HepG2 (cell line): ENCODE measurements at regions not wholly inside any gene's neighbourhood (a gene's known extent, or its start where the extent isn't known, plus 50 kb on each side); places are given as distances from the start of the nearest gene placed in this dataset.

Experiments
- ATAC-seq: fragments of 200-7000 bp; cut with Tn5 transposase; 3 replicates; pipeline ENCODE4 v1.9.1; 2020; ENCODE audit warnings: mild to moderate bottlenecking, moderate library complexity
- BruUV-seq: library from RNA; stranded (reverse); fragments of 400-500 nt; replicated peaks from 2 replicates; lab custom pipeline; 2021; lab: Mats Ljungman, UMichigan
- CTCF ChIA-PET: fragments of 300-600 bp; formaldehyde crosslinking; extraction: SDS; loops from one replicate; lab custom pipeline; 2021; ENCODE audit warnings: low total read pairs, inconsistent platforms, low intra/inter-chr PET ratio; lab: Yijun Ruan, JAX
- POLR2A ChIA-PET: fragments of 350-600 bp; sonication (Branson Sonifier 250); formaldehyde crosslinking; loops from one replicate; lab custom pipeline; 2020; ENCODE audit warnings: antibody characterized with exemption, inconsistent platforms; lab: Yijun Ruan, JAX
- DNase-seq: peaks from one replicate; pipeline ENCODE4 v3.0.0-alpha.2; 2015; ENCODE audit warnings: low spot score
- FAIRE-seq: peaks from 3 replicates; lab custom pipeline; 2011; peaks lifted over from hg19 to GRCh38; lab: Jason Lieb, UNC
- H2AFZ ChIP-seq: one replicate; pipeline ENCODE4 v1.6.1; 2011; ENCODE audit warnings: low read length, inconsistent platforms
- H3K27ac ChIP-seq: fragments of 300-600 bp; 3 replicates; pipeline ENCODE4 v1.8.0; 2011; ENCODE audit warnings: mixed run types, mild to moderate bottlenecking, mixed read lengths, low read length, inconsistent platforms; ENCODE audit not compliant: insufficient read depth; ENCODE audit errors: extremely low read length
- H3K27me3 ChIP-seq, 2 experiments: fragments of 200-600 bp in 1 of 2; 2 replicates in 1 of 2; 3 replicates in 1 of 2; pipeline versions ENCODE4 v1.6.0 to v1.8.0; 2011; ENCODE audit warnings: low read length in 2 of 2, mild to moderate bottlenecking in 2 of 2, moderate library complexity in 2 of 2, inconsistent platforms in 1 of 2; ENCODE audit not compliant: insufficient read depth in 2 of 2, control insufficient read depth in 1 of 2
- H3K36me3 ChIP-seq, 2 experiments: fragments of 200-600 bp in 1 of 2; replicated peaks in 1 of 2; 2 replicates in 1 of 2; 3 replicates in 1 of 2; pipeline versions ENCODE4 v1.5.1 to v1.8.0; 2011; ENCODE audit warnings: low read length in 2 of 2, inconsistent platforms in 1 of 2; ENCODE audit not compliant: insufficient read depth in 2 of 2, control insufficient read depth in 1 of 2
- H3K4me1 ChIP-seq: 2 replicates; pipeline ENCODE4 v1.5.1; 2012; ENCODE audit warnings: low read length, inconsistent platforms; ENCODE audit not compliant: insufficient read depth
- H3K4me2 ChIP-seq: 2 replicates; pipeline ENCODE4 v1.6.0; 2011; ENCODE audit warnings: low read depth, low read length, inconsistent platforms
- H3K4me3 ChIP-seq, 3 experiments: fragments of 200-600 bp in 1 of 3; sonication (generic), shearing (Covaris generic) in 1 of 3; replicated peaks in 1 of 3; 2 replicates each; pipeline ENCODE4 v1.5.1; 2011 to 2016; ENCODE audit warnings: low read length in 3 of 3, inconsistent platforms in 2 of 3, low read depth in 2 of 3, mild to moderate bottlenecking in 2 of 3, control low read depth in 1 of 3, mixed read lengths in 1 of 3; ENCODE audit not compliant: insufficient read depth in 1 of 3
- H3K79me2 ChIP-seq: one replicate; pipeline ENCODE4 v1.6.1; 2011; ENCODE audit warnings: low read length, inconsistent platforms; ENCODE audit not compliant: insufficient read depth
- H3K9ac ChIP-seq: 2 replicates; pipeline ENCODE4 v1.6.0; 2011; ENCODE audit warnings: mild to moderate bottlenecking, low read depth, low read length, inconsistent platforms; ENCODE audit not compliant: insufficient read depth
- H3K9me3 ChIP-seq: 2 replicates; pipeline ENCODE4 v1.5.1; 2012; ENCODE audit warnings: mild to moderate bottlenecking, low read length
- H4K20me1 ChIP-seq: 2 replicates; pipeline ENCODE4 v1.6.0; 2011; ENCODE audit warnings: inconsistent platforms, mild to moderate bottlenecking, low read length, moderate library complexity; ENCODE audit not compliant: insufficient read depth
- AKAP8 ChIP-seq: sonication (generic); formaldehyde crosslinking; IDR thresholded peaks from 2 replicates; pipeline ENCODE4 v1.5.1; 2020; ENCODE audit warnings: mild to moderate bottlenecking, missing genetic modification reagents
- NAIF1 ChIP-seq: sonication (generic); formaldehyde crosslinking; IDR thresholded peaks from 2 replicates; pipeline ENCODE4 v1.5.0; 2020; ENCODE audit warnings: mild to moderate bottlenecking, missing genetic modification reagents, borderline replicate concordance
- NPAS2 ChIP-seq: sonication (generic); formaldehyde crosslinking; IDR thresholded peaks from 2 replicates; pipeline ENCODE4 v1.8.0; 2022; ENCODE audit warnings: mild to moderate bottlenecking, missing genetic modification reagents, borderline replicate concordance
- SALL1 ChIP-seq: sonication (generic); formaldehyde crosslinking; IDR thresholded peaks from 2 replicates; pipeline ENCODE4 v1.8.0; 2022; ENCODE audit warnings: mild to moderate bottlenecking, missing genetic modification reagents
- SIX1 ChIP-seq: sonication (generic); formaldehyde crosslinking; IDR thresholded peaks from 2 replicates; pipeline ENCODE4 v1.4.0; 2020; ENCODE audit warnings: missing genetic modification reagents, borderline replicate concordance
- SNAPC2 ChIP-seq: sonication (generic); formaldehyde crosslinking; IDR thresholded peaks from 2 replicates; pipeline ENCODE4 v1.8.1; 2022; ENCODE audit warnings: mild to moderate bottlenecking, missing genetic modification reagents
- ZNF138 ChIP-seq: sonication (generic); formaldehyde crosslinking; IDR thresholded peaks from 2 replicates; pipeline ENCODE4 v1.5.0; 2020; ENCODE audit warnings: mild to moderate bottlenecking, low read depth, missing genetic modification reagents
- ZNF180 ChIP-seq: sonication (generic); formaldehyde crosslinking; IDR thresholded peaks from 2 replicates; pipeline ENCODE4 v1.4.0; 2020; ENCODE audit warnings: low read depth, missing genetic modification reagents, borderline replicate concordance
- ZNF253 ChIP-seq: sonication (generic); formaldehyde crosslinking; IDR thresholded peaks from 2 replicates; pipeline ENCODE4 v1.8.0; 2022; ENCODE audit warnings: mild to moderate bottlenecking, missing genetic modification reagents, borderline replicate concordance
- ZNF451 ChIP-seq: sonication (generic); formaldehyde crosslinking; IDR thresholded peaks from 2 replicates; pipeline ENCODE4 v1.5.0; 2020; ENCODE audit warnings: mild to moderate bottlenecking, missing genetic modification reagents
- ZNF713 ChIP-seq: sonication (generic); formaldehyde crosslinking; IDR thresholded peaks from 2 replicates; pipeline ENCODE4 v1.4.0; 2020; ENCODE audit warnings: mild to moderate bottlenecking, missing genetic modification reagents
- ZSCAN25 ChIP-seq: sonication (generic); formaldehyde crosslinking; IDR thresholded peaks from 2 replicates; pipeline ENCODE4 v1.8.0; 2022; ENCODE audit warnings: mild to moderate bottlenecking, missing genetic modification reagents
- WGBS: methylation state at CpG from one replicate; pipeline ENCODE4 v1.1.6; 2017; ENCODE audit warnings: low lambda C conversion rate; 5-methylcytosine and 5-hydroxymethylcytosine counted together
- in situ Hi-C: cut with HindIII; loops from 2 replicates; pipeline ENCODE4 v1.10.0; 2017; ENCODE audit warnings: low pct_unique_long_range_greater_than_20kb; ENCODE audit not compliant: extremely low pct_ligation_motif_present
- intact Hi-C: fragments of 100-400 bp; cut with micrococcal nuclease; formaldehyde crosslinking; loops from one replicate; pipeline ENCODE4 v1.10.0; 2022; ENCODE audit not compliant: unreplicated experiment
- TF ChIP-seq, protein P1 (sequence below): sonication (generic); formaldehyde crosslinking; IDR thresholded peaks from 2 replicates; pipeline ENCODE4 v1.9.0; 2021; ENCODE audit warnings: missing genetic modification reagents, borderline replicate concordance
- TF ChIP-seq, protein P2 (sequence below): sonication (generic); formaldehyde crosslinking; IDR thresholded peaks from 2 replicates; pipeline ENCODE4 v1.5.0; 2020; ENCODE audit warnings: missing genetic modification reagents
- TF ChIP-seq, protein P3 (sequence below): IDR thresholded peaks from 2 replicates; pipeline ENCODE4 v1.4.0; 2020; ENCODE audit warnings: mild to moderate bottlenecking, missing genetic modification reagents

DNA sequence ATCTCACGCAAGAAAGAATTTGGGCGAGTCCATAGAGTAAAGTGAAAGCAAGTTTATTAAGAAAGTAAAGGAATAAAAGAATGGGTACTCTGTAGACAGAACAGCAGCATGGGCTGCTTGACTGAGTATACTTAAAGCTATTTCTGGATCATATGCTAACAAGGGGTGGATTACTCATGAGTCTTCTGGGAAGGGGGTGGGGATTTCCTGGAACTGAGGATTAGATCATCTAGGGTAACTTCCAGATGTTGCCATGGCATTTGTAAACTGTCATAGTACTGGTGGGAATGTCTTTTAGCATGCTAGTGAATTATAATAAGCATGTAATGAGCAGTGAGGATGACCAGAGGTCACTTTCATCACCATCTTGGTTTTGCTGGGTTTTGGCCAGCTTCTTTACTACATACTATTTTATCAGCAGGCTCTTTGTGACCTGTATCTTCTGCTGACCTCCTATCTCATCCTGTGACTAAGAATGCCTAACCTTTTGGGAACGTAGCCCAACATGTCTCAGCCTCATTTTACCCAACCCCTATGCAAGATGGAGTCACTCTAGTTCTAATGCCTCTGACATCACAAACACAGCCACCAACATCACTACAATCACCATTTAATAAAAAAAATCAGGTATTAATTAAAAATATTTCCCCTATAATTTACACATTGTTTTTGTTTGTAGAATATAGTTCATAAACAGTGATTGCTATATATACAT, 890.7 kb upstream of the EPHA6 start (continued):
- TF ChIP-seq, protein P1, sequence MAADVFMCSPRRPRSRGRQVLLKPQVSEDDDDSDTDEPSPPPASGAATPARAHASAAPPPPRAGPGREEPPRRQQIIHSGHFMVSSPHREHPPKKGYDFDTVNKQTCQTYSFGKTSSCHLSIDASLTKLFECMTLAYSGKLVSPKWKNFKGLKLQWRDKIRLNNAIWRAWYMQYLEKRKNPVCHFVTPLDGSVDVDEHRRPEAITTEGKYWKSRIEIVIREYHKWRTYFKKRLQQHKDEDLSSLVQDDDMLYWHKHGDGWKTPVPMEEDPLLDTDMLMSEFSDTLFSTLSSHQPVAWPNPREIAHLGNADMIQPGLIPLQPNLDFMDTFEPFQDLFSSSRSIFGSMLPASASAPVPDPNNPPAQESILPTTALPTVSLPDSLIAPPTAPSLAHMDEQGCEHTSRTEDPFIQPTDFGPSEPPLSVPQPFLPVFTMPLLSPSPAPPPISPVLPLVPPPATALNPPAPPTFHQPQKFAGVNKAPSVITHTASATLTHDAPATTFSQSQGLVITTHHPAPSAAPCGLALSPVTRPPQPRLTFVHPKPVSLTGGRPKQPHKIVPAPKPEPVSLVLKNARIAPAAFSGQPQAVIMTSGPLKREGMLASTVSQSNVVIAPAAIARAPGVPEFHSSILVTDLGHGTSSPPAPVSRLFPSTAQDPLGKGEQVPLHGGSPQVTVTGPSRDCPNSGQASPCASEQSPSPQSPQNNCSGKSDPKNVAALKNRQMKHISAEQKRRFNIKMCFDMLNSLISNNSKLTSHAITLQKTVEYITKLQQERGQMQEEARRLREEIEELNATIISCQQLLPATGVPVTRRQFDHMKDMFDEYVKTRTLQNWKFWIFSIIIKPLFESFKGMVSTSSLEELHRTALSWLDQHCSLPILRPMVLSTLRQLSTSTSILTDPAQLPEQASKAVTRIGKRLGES (CRISPR knock-in tag) = no peak
- no peak for TF ChIP-seq SIX1 (CRISPR knock-in tag)
- no peak for TF ChIP-seq ZSCAN25 (CRISPR knock-in tag)
- TF ChIP-seq NPAS2 (CRISPR knock-in tag) = no peak
- TF ChIP-seq ZNF180 (CRISPR knock-in tag) = no peak
- no peak for TF ChIP-seq SALL1 (CRISPR knock-in tag)
- no peak for TF ChIP-seq NAIF1 (CRISPR knock-in tag)
- TF ChIP-seq ZNF451 (CRISPR knock-in tag) = no peak

DNA sequence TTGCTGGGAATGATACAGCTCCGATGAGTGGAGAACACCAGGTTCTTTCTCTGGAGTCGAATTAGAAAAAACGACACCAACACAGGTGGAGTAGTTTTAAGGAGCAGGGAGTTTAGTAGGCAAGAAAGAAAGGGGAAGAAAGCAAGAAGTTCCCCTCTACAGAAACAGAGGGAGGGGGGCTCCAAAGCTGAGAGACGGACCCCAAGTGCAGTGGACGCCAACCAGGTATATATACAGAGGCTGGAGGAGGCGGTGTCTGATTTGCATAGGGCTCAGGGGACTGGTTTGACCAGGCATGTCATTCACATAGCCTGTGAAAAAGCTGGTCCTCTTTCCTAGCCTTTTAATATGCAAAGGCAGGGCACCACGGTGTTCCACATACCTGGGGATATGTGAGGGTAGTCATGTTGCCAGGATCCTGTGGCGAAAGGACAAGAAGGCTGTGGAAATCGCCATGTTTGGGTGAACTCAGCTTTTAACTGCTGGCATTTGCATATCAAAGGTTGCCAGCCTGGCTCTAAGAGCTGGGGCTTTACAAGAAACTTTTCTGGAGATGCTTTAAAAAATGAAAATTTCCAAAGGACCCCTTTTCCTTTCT, 887.4 kb upstream of the EPHA6 start:
- Histone ChIP-seq H2AFZ (no peak overlapping the region), H3K9me3 (no peaks in the 10 kb centered on the region), H3K27ac (no peak overlapping the region), H3K36me3 (no peaks in the 10 kb centered on the region), H3K9ac (no peak overlapping the region), H3K79me2 (no peaks in the 10 kb centered on the region), H3K27me3 (no peaks in the 10 kb centered on the region), H3K4me1 (no peaks in the 10 kb centered on the region), H3K4me2 (no peak overlapping the region), H3K4me3 (no peak overlapping the region), H4K20me1 (no peaks in the 10 kb centered on the region)
- intact Hi-C loops = no loop called here
- no peak for TF ChIP-seq ZNF253 (CRISPR knock-in tag)
- TF ChIP-seq SNAPC2 = no peak
- TF ChIP-seq, protein P2, sequence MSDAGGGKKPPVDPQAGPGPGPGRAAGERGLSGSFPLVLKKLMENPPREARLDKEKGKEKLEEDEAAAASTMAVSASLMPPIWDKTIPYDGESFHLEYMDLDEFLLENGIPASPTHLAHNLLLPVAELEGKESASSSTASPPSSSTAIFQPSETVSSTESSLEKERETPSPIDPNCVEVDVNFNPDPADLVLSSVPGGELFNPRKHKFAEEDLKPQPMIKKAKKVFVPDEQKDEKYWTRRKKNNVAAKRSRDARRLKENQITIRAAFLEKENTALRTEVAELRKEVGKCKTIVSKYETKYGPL (CRISPR knock-in tag) = no peak
- no peak for TF ChIP-seq AKAP8 (CRISPR knock-in tag)
- TF ChIP-seq, protein P3, sequence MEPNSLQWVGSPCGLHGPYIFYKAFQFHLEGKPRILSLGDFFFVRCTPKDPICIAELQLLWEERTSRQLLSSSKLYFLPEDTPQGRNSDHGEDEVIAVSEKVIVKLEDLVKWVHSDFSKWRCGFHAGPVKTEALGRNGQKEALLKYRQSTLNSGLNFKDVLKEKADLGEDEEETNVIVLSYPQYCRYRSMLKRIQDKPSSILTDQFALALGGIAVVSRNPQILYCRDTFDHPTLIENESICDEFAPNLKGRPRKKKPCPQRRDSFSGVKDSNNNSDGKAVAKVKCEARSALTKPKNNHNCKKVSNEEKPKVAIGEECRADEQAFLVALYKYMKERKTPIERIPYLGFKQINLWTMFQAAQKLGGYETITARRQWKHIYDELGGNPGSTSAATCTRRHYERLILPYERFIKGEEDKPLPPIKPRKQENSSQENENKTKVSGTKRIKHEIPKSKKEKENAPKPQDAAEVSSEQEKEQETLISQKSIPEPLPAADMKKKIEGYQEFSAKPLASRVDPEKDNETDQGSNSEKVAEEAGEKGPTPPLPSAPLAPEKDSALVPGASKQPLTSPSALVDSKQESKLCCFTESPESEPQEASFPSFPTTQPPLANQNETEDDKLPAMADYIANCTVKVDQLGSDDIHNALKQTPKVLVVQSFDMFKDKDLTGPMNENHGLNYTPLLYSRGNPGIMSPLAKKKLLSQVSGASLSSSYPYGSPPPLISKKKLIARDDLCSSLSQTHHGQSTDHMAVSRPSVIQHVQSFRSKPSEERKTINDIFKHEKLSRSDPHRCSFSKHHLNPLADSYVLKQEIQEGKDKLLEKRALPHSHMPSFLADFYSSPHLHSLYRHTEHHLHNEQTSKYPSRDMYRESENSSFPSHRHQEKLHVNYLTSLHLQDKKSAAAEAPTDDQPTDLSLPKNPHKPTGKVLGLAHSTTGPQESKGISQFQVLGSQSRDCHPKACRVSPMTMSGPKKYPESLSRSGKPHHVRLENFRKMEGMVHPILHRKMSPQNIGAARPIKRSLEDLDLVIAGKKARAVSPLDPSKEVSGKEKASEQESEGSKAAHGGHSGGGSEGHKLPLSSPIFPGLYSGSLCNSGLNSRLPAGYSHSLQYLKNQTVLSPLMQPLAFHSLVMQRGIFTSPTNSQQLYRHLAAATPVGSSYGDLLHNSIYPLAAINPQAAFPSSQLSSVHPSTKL (CRISPR knock-in tag) = no peak
- TF ChIP-seq ZNF713 (CRISPR knock-in tag) = no peak
- no peak for TF ChIP-seq ZNF138 (CRISPR knock-in tag)
- FAIRE-seq (no peak), ATAC-seq (no peak), DNase-seq (no peak)
- no TSS peak for BruUV-seq
- 14% methylated on average over 9 of the region's 9 CpGs for WGBS
- CTCF ChIA-PET = no interaction called here
- in situ Hi-C loops = no loop called here
- POLR2A ChIA-PET = no interaction called here
